ENCODE measurements at regions not wholly inside any gene's neighbourhood (a gene's known extent, or its start where the extent isn't known, plus 50 kb on each side); places are given as distances from the start of the nearest gene placed in this dataset.

DNA sequence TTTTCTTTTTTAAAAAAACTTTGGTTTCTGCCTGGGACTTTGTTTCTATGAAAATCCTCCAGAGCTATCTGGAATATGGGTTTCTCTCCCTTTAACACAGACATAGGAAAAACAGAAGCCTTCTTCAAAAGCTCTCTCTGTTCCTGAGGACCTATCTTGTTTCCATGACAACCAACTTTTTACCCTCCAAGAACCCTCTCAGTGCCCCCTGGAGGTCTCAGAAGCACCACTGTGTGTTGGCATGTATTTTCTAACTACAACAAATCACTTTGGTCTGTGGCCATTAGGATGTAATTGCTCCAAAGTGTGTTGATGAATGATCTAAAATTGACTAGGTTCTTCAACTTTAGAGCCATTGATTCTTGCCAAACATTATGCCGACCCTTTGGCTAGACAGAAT lies 1331.6 kb downstream of the ADGRL3 start:
- TF ChIP-seq CTCF (IDR thresholded peaks at IDR 0.05), result no peak
- no peak for TF ChIP-seq POLR2A (IDR thresholded peaks at IDR 0.05)

Measured in esophagus squamous epithelium (tissue), 4 donors.